CD14-positive monocyte (primary cell): ENCODE measurements at regions not wholly inside any gene's neighbourhood (a gene's known extent, or its start where the extent isn't known, plus 50 kb on each side); places are given as distances from the start of the nearest gene placed in this dataset.

Source experiments
- DNase-seq, 3 donors: peaks; one replicate each; pipeline ENCODE4 v3.0.0-alpha.2; 2011 to 2022
- H2AFZ ChIP-seq: 2 replicates; pipeline ENCODE4 v1.6.0; 2012; ENCODE audit warnings: mild to moderate bottlenecking, low read depth, low read length, inconsistent platforms; ENCODE audit not compliant: insufficient read depth, poor library complexity, severe bottlenecking
- H3K27ac ChIP-seq, 2 donors: 1 replicate in 1 of 2; 2 replicates in 1 of 2; pipeline ENCODE4 v1.5.1; 2012 to 2013; ENCODE audit warnings: low read length in 2 of 2, control low read depth in 1 of 2, inconsistent platforms in 1 of 2, low read depth in 1 of 2, mild to moderate bottlenecking in 1 of 2
- H3K27me3 ChIP-seq, 2 donors: one replicate each; pipeline versions ENCODE4 v1.6.0 to v1.6.1; 2011 to 2013; ENCODE audit warnings: low read length in 2 of 2; ENCODE audit not compliant: control insufficient read depth in 2 of 2, insufficient read depth in 2 of 2
- H3K36me3 ChIP-seq, 2 donors: replicated peaks in 1 of 2; 1 replicate in 1 of 2; 2 replicates in 1 of 2; pipeline versions ENCODE4 v1.5.1 to v1.6.1; 2012 to 2013; ENCODE audit warnings: low read length in 2 of 2, control low read depth in 1 of 2, inconsistent platforms in 1 of 2, mild to moderate bottlenecking in 1 of 2; ENCODE audit not compliant: insufficient read depth in 2 of 2, control insufficient read depth in 1 of 2
- H3K4me1 ChIP-seq, 2 donors: 1 replicate in 1 of 2; 2 replicates in 1 of 2; pipeline versions ENCODE4 v1.5.1 to v1.6.1; 2012 to 2013; ENCODE audit warnings: low read length in 2 of 2, control low read depth in 1 of 2, inconsistent platforms in 1 of 2, mild to moderate bottlenecking in 1 of 2, moderate library complexity in 1 of 2; ENCODE audit not compliant: insufficient read depth in 2 of 2, control insufficient read depth in 1 of 2
- H3K4me2 ChIP-seq: replicated peaks from 2 replicates; pipeline ENCODE3; 2012; ENCODE audit warnings: low read length, moderate library complexity, mild to moderate bottlenecking; ENCODE audit not compliant: poor library complexity, severe bottlenecking; ENCODE audit errors: extremely low read depth
- H3K4me3 ChIP-seq, 3 experiments: fragments of 200-600 bp in 1 of 3; sonication (generic) in 1 of 3; replicated peaks in 1 of 3; 1 replicate in 2 of 3; 2 replicates in 1 of 3; pipeline ENCODE4 v1.5.1; 2011 to 2013; ENCODE audit warnings: low read length in 3 of 3, mild to moderate bottlenecking in 3 of 3, control low read depth in 2 of 3, low read depth in 2 of 3, inconsistent platforms in 1 of 3, moderate library complexity in 1 of 3
- H3K79me2 ChIP-seq: 2 replicates; pipeline ENCODE4 v1.6.0; 2012; ENCODE audit warnings: mild to moderate bottlenecking, control low read depth, inconsistent platforms, low read length, moderate library complexity; ENCODE audit not compliant: insufficient read depth
- H3K9ac ChIP-seq: 2 replicates; pipeline ENCODE4 v1.6.0; 2017; ENCODE audit warnings: low read length, mild to moderate bottlenecking; ENCODE audit not compliant: insufficient read depth, poor library complexity, severe bottlenecking
- H3K9me3 ChIP-seq, 2 donors: replicated peaks in 1 of 2; 1 replicate in 1 of 2; 2 replicates in 1 of 2; pipeline versions ENCODE4 v1.5.1 to v1.6.1; 2012 to 2013; ENCODE audit warnings: low read length in 2 of 2, control low read depth in 1 of 2; ENCODE audit not compliant: control insufficient read depth in 1 of 2, insufficient read depth in 1 of 2
- H4K20me1 ChIP-seq: 2 replicates; pipeline ENCODE4 v1.6.0; 2012; ENCODE audit warnings: mild to moderate bottlenecking, low read length, control low read depth, moderate library complexity; ENCODE audit not compliant: insufficient read depth
- H3K27ac Mint-ChIP-seq, 7 donors: one replicate each; pipeline ENCODE4 v1.8.0; 2020; ENCODE audit warnings: mild to moderate bottlenecking in 7 of 7, mixed read lengths in 7 of 7, moderate library complexity in 6 of 7, inconsistent platforms in 2 of 7
- H3K27me3 Mint-ChIP-seq, 3 donors: one replicate each; pipeline ENCODE4 v1.8.0; 2021 to 2022; ENCODE audit warnings: low read depth in 3 of 3, mild to moderate bottlenecking in 3 of 3, mixed read lengths in 3 of 3, moderate library complexity in 3 of 3, inconsistent platforms in 1 of 3
- H3K36me3 Mint-ChIP-seq, 2 donors: one replicate each; pipeline ENCODE4 v1.8.0; 2020; ENCODE audit warnings: mixed read lengths in 2 of 2, inconsistent platforms in 1 of 2, mild to moderate bottlenecking in 1 of 2
- H3K4me1 Mint-ChIP-seq: one replicate; pipeline ENCODE4 v1.8.0; 2020; ENCODE audit warnings: mild to moderate bottlenecking, mixed read lengths
- H3K4me3 Mint-ChIP-seq, 2 donors: one replicate each; pipeline ENCODE4 v1.8.0; 2020; ENCODE audit warnings: mild to moderate bottlenecking in 2 of 2, mixed read lengths in 2 of 2, moderate library complexity in 1 of 2
- H3K9me3 Mint-ChIP-seq, 7 donors: one replicate each; pipeline ENCODE4 v1.8.0; 2020 to 2022; ENCODE audit warnings: mixed read lengths in 7 of 7, mild to moderate bottlenecking in 6 of 7, moderate library complexity in 6 of 7, inconsistent platforms in 2 of 7
- CTCF ChIP-seq: fragments of 200-600 bp; IDR thresholded peaks from one replicate; pipeline ENCODE4 v1.8.0; 2022; ENCODE audit warnings: antibody characterized with exemption, mild to moderate bottlenecking
- WGBS: methylation state at CpG from one replicate; pipeline ENCODE4 v1.1.5; 2013; ENCODE audit warnings: missing lambda C conversion rate; ENCODE audit not compliant: insufficient coverage; 5-methylcytosine and 5-hydroxymethylcytosine counted together
- intact Hi-C, 2 donors: fragments of 100-400 bp; cut with micrococcal nuclease; formaldehyde crosslinking; loops; one replicate each; pipeline versions ENCODE4 v1.15.0 to v1.15.1; 2023

- Histone ChIP-seq H3K27me3 (no peaks in the 10 kb centered on the region), H3K9me3 (no peaks in the 10 kb centered on the region), H4K20me1 (no peaks in the 10 kb centered on the region), H3K4me2 (peak overlapping the region; percentile 26), H3K27ac (no peak overlapping the region), H3K9ac (no peak overlapping the region), H3K4me3 (no peak overlapping the region), H3K79me2 (no peaks in the 10 kb centered on the region), H3K36me3 (no peaks in the 10 kb centered on the region), H2AFZ (no peak overlapping the region), H3K4me1 (peaks cover 13 to 14% of the 10 kb centered on the region in 2 donors)
- Mint-ChIP-seq H3K9me3 (peaks cover 0 to 4% (median 0%) of the 10 kb centered on the region in 7 donors), H3K4me3 (peak overlapping the region in 1 of 2 donors; percentile 32), H3K36me3 (no peaks in the 10 kb centered on the region), H3K27me3 (peaks cover 0 to 5% (median 4%) of the 10 kb centered on the region in 3 donors), H3K4me1 (peaks cover 27% of the 10 kb centered on the region), H3K27ac (no peak overlapping the region)
- TF ChIP-seq CTCF = no peak
- intact Hi-C loops = no loop called here
- DNase-seq = peak in 2 of 3 donors; percentile 4
- 73% methylated on average over 16 of the region's 17 CpGs for WGBS
Observed at GRCh38 chr10:10911471-10911921, 106.2 kb upstream of the CELF2 start.

- H3K27ac ChIP-seq = no peak overlapping the region
- whole genome bisulfite sequencing = no CpG with 5 or more reads among the region's 4 CpGs
- no peak overlapping the region for H3K4me3 Mint-ChIP-seq
Observed at GRCh38 chr10:10914144-10914543, 103.5 kb upstream of the CELF2 start.

More at GRCh38 chr10:10914144-10914543, 103.5 kb upstream of the CELF2 start:
- Histone ChIP-seq H3K9ac (no peak overlapping the region), H3K9me3 (no peaks in the 10 kb centered on the region), H3K36me3 (no peaks in the 10 kb centered on the region), H3K79me2 (no peaks in the 10 kb centered on the region), H4K20me1 (no peaks in the 10 kb centered on the region), H3K4me2 (no peak overlapping the region), H2AFZ (no peak overlapping the region), H3K4me3 (no peak overlapping the region), H3K27me3 (no peaks in the 10 kb centered on the region), H3K4me1 (peaks cover 13 to 14% of the 10 kb centered on the region in 2 donors)
- H3K9me3 Mint-ChIP-seq = peaks cover 0 to 2% (median 0%) of the 10 kb centered on the region in 7 donors
- H3K4me1 Mint-ChIP-seq = peaks cover 27% of the 10 kb centered on the region
- intact Hi-C loops = no loop called here
- no peak overlapping the region for H3K27ac Mint-ChIP-seq
- H3K27me3 Mint-ChIP-seq = peaks cover 0 to 5% (median 2%) of the 10 kb centered on the region in 3 donors
- H3K36me3 Mint-ChIP-seq = no peaks in the 10 kb centered on the region
- TF ChIP-seq CTCF = no peak
- no peak for DNase-seq
